Adrenal gland (tissue), 5 donors: ENCODE measurements at regions not wholly inside any gene's neighbourhood (a gene's known extent, or its start where the extent isn't known, plus 50 kb on each side); places are given as distances from the start of the nearest gene placed in this dataset.
"Not testable (repeated sequence)": the region's sequence is repeated elsewhere in the genome, so short reads cannot be mapped to it uniquely, and the experiment has no call there.

ENCODE experiments used
- CTCF ChIP-seq, 6 experiments: fragments of 450-650 bp in 4 of 6; fragments of 200-600 bp in 2 of 6; sonication (generic) in 1 of 6; IDR thresholded peaks; 1 replicate in 5 of 6; 2 replicates in 1 of 6; pipeline versions ENCODE4 v1.5.1 to v1.8.0; 2016 to 2021; ENCODE audit warnings: antibody characterized with exemption in 6 of 6, mild to moderate bottlenecking in 2 of 6, moderate library complexity in 1 of 6
- POLR2A ChIP-seq, 2 donors: fragments of 450-650 bp; IDR thresholded peaks; one replicate each; pipeline ENCODE4 v1.6.1; 2017; ENCODE audit warnings: antibody characterized with exemption in 2 of 2, mild to moderate bottlenecking in 2 of 2, moderate library complexity in 1 of 2
- donor health status: DM: no; HTN: no; CAD: no.

GRCh38 chr6:69450493-69450892, 346.3 kb downstream of the LMBRD1 start:
- TF ChIP-seq CTCF, POLR2A (IDR thresholded peaks at IDR 0.05): not testable (repeated sequence)
